Panc1 (cell line): ENCODE measurements at regions not wholly inside any gene's neighbourhood (a gene's known extent, or its start where the extent isn't known, plus 50 kb on each side); places are given as distances from the start of the nearest gene placed in this dataset.

Source experiments
- ATAC-seq: fragments of 200-7000 bp; cut with Tn5 transposase; 2 replicates; pipeline ENCODE4 v1.9.1; 2020; ENCODE audit warnings: mild to moderate bottlenecking, moderate library complexity
- BruUV-seq: library from RNA; stranded (reverse); fragments of 400-500 nt; replicated peaks from 2 replicates; lab custom pipeline; 2021; lab: Mats Ljungman, UMichigan
- CTCF ChIA-PET: fragments of 300-600 bp; sonication (Branson Sonifier 250); formaldehyde crosslinking; loops from one replicate; lab custom pipeline; 2022; ENCODE audit warnings: antibody characterized with exemption; lab: Charles Lee
- POLR2A ChIA-PET: fragments of 300-600 bp; sonication (Branson Sonifier 250); formaldehyde crosslinking; loops from one replicate; lab custom pipeline; 2022; ENCODE audit warnings: antibody characterized with exemption; lab: Charles Lee
- DNase-seq: peaks from one replicate; pipeline ENCODE4 v3.0.0-alpha.2; 2010; ENCODE audit warnings: low read depth, low spot score
- H3K27ac ChIP-seq: 2 replicates; pipeline ENCODE4 v1.5.1; 2011; ENCODE audit warnings: mild to moderate bottlenecking, low read length, inconsistent platforms
- H3K27me3 ChIP-seq: fragments of 200-500 bp; sonication (Bioruptor generic); 2 replicates; pipeline ENCODE4 v1.6.0; 2014; ENCODE audit warnings: low read length, inconsistent platforms; ENCODE audit not compliant: control insufficient read depth, insufficient read depth
- H3K36me3 ChIP-seq: fragments of 200-500 bp; sonication (Bioruptor generic); 2 replicates; pipeline ENCODE4 v1.5.1; 2014; ENCODE audit warnings: inconsistent platforms, mild to moderate bottlenecking, low read length, moderate library complexity; ENCODE audit not compliant: control insufficient read depth, insufficient read depth
- H3K4me1 ChIP-seq: 2 replicates; pipeline ENCODE4 v1.5.1; 2011; ENCODE audit warnings: inconsistent platforms, mild to moderate bottlenecking, low read length, moderate library complexity; ENCODE audit not compliant: control insufficient read depth, insufficient read depth
- H3K4me3 ChIP-seq, 2 experiments: 2 replicates each; pipeline ENCODE4 v1.5.1; 2011 to 2012; ENCODE audit warnings: low read depth in 2 of 2, low read length in 2 of 2, mild to moderate bottlenecking in 2 of 2, inconsistent platforms in 1 of 2, moderate library complexity in 1 of 2
- H3K9me3 ChIP-seq: fragments of 200-500 bp; sonication (Bioruptor generic); 2 replicates; pipeline ENCODE4 v1.5.1; 2014; ENCODE audit warnings: low read depth, mild to moderate bottlenecking, inconsistent platforms, low read length, moderate library complexity; ENCODE audit not compliant: control insufficient read depth, insufficient read depth
- CTCF ChIP-seq: fragments of 450-650 bp; IDR thresholded peaks from 2 replicates; pipeline ENCODE4 v1.5.1; 2017; ENCODE audit warnings: mild to moderate bottlenecking
- POLR2AphosphoS5 ChIP-seq: IDR thresholded peaks from 2 replicates; pipeline ENCODE4 v1.6.1; 2012; ENCODE audit warnings: mild to moderate bottlenecking, low read depth, low read length, moderate library complexity
- REST ChIP-seq, 2 experiments: IDR thresholded peaks; 2 replicates each; pipeline ENCODE4 v1.6.1; 2011 to 2012; ENCODE audit warnings: low read depth in 2 of 2, control low read depth in 1 of 2, low read length in 1 of 2, mild to moderate bottlenecking in 1 of 2, moderate library complexity in 1 of 2; ENCODE audit not compliant: insufficient read depth in 1 of 2
- SIN3A ChIP-seq: IDR thresholded peaks from 2 replicates; pipeline ENCODE4 v1.6.1; 2012; ENCODE audit warnings: low read depth, mild to moderate bottlenecking, low read length, moderate library complexity, borderline replicate concordance; ENCODE audit not compliant: insufficient read depth
- TCF7L2 ChIP-seq: IDR thresholded peaks from 2 replicates; pipeline ENCODE4 v1.6.1; 2011; ENCODE audit warnings: mild to moderate bottlenecking, low read depth, low read length, inconsistent platforms
- in situ Hi-C: cut with HindIII; loops from 2 replicates; pipeline ENCODE4 v1.10.0; 2016; ENCODE audit warnings: low sequenced_read_pairs, low pct_unique_long_range_greater_than_20kb
- intact Hi-C: fragments of 100-400 bp; cut with micrococcal nuclease; formaldehyde crosslinking; loops from one replicate; pipeline ENCODE4 v1.10.0; 2022; ENCODE audit not compliant: unreplicated experiment

- H3K9me3 ChIP-seq: no peaks in the 10 kb centered on the region
- no peak overlapping the region for H3K27ac ChIP-seq
- ATAC-seq: no peak
- TF ChIP-seq REST (IDR thresholded peaks at IDR 0.05; ENCODE audit: insufficient read depth in 1 of 2, low read depth in 2 of 2, low read length in 1 of 2) (no peak), POLR2AphosphoS5 (no peak), TCF7L2 (no peak), SIN3A (no peak), CTCF (no peak)
- in situ Hi-C loops (no loop called here), intact Hi-C loops (no loop called here)
- no peaks in the 10 kb centered on the region for H3K4me1 ChIP-seq
- no peaks in the 10 kb centered on the region for H3K36me3 ChIP-seq
- no TSS peak for BruUV-seq
- CTCF ChIA-PET: no interaction called here
- no peak for DNase-seq
- H3K4me3 ChIP-seq: no peak overlapping the region
- H3K27me3 ChIP-seq: no peaks in the 10 kb centered on the region
- POLR2A ChIA-PET: no interaction called here
Observed at GRCh38 chrX:80138938-80139337, 124.4 kb downstream of the TBX22 start.

GRCh38 chrX:80139564-80139963 is 125.0 kb downstream of the TBX22 start:
- DNase-seq: no peak
- ATAC-seq: no peak
- TF ChIP-seq POLR2AphosphoS5: no peak
- TF ChIP-seq REST (IDR thresholded peaks at IDR 0.05; ENCODE audit: insufficient read depth in 1 of 2, low read depth in 2 of 2, low read length in 1 of 2): no peak
- no peak for TF ChIP-seq TCF7L2
- no peak for TF ChIP-seq CTCF
- no peak for TF ChIP-seq SIN3A
- Histone ChIP-seq H3K27me3 (no peaks in the 10 kb centered on the region), H3K4me3 (no peak overlapping the region), H3K36me3 (no peaks in the 10 kb centered on the region), H3K9me3 (no peaks in the 10 kb centered on the region), H3K27ac (no peak overlapping the region), H3K4me1 (no peaks in the 10 kb centered on the region)
- POLR2A ChIA-PET: no interaction called here
- BruUV-seq: no TSS peak
- in situ Hi-C loops (no loop called here), intact Hi-C loops (no loop called here)
- CTCF ChIA-PET: no interaction called here
